Common myeloid progenitor, CD34-positive (primary cell): ENCODE measurements at regions not wholly inside any gene's neighbourhood (a gene's known extent, or its start where the extent isn't known, plus 50 kb on each side); places are given as distances from the start of the nearest gene placed in this dataset.

ENCODE experiments used
- CTCF ChIA-PET: fragments of 350-600 bp; sonication (Branson Sonifier 250); formaldehyde crosslinking; loops from one replicate; lab custom pipeline; 2021; ENCODE audit warnings: antibody characterized with exemption; lab: Charles Lee
- POLR2A ChIA-PET: fragments of 350-600 bp; sonication (Branson Sonifier 250); formaldehyde crosslinking; loops from one replicate; lab custom pipeline; 2021; ENCODE audit warnings: antibody characterized with exemption; lab: Charles Lee
- DNase-seq, 3 donors: peaks; one replicate each; pipeline versions ENCODE4 v3.0.0 to v3.0.0-alpha.2; 2013
- H3K27ac ChIP-seq, 2 experiments: 1 replicate in 1 of 2; 2 replicates in 1 of 2; pipeline ENCODE4 v1.7.0; 2013; ENCODE audit warnings: inconsistent platforms in 2 of 2, low read length in 2 of 2, mild to moderate bottlenecking in 2 of 2, low read depth in 1 of 2, moderate library complexity in 1 of 2; ENCODE audit not compliant: severe bottlenecking in 2 of 2, insufficient read depth in 1 of 2, poor library complexity in 1 of 2
- H3K27me3 ChIP-seq, 5 experiments: replicated peaks in 2 of 5; 1 replicate in 3 of 5; 2 replicates in 2 of 5; pipeline versions ENCODE4 v1.6.1 to v1.7.0; 2013; ENCODE audit warnings: low read length in 4 of 5, mild to moderate bottlenecking in 2 of 5, moderate library complexity in 2 of 5, inconsistent platforms in 1 of 5; ENCODE audit not compliant: insufficient read depth in 5 of 5, control insufficient read depth in 4 of 5
- H3K36me3 ChIP-seq, 4 experiments: 1 replicate in 2 of 4; 2 replicates in 2 of 4; pipeline versions ENCODE4 v1.6.1 to v1.7.0; 2013; ENCODE audit warnings: low read length in 3 of 4, control low read depth in 1 of 4, mild to moderate bottlenecking in 1 of 4; ENCODE audit not compliant: control insufficient read depth in 4 of 4, insufficient read depth in 4 of 4
- H3K4me1 ChIP-seq, 4 experiments: 1 replicate in 3 of 4; 2 replicates in 1 of 4; pipeline versions ENCODE4 v1.6.1 to v1.7.1; 2013; ENCODE audit warnings: low read length in 3 of 4, mild to moderate bottlenecking in 3 of 4, control low read depth in 1 of 4, inconsistent platforms in 1 of 4, moderate library complexity in 1 of 4; ENCODE audit not compliant: control insufficient read depth in 4 of 4, insufficient read depth in 4 of 4; ENCODE audit errors: control extremely low read depth in 1 of 4
- H3K4me3 ChIP-seq, 7 experiments: 1 replicate in 4 of 7; 2 replicates in 3 of 7; pipeline versions ENCODE4 v1.5.1 to v1.7.0; 2013; ENCODE audit warnings: mild to moderate bottlenecking in 7 of 7, low read length in 6 of 7, moderate library complexity in 6 of 7, inconsistent platforms in 2 of 7, low read depth in 2 of 7, control low read depth in 1 of 7; ENCODE audit not compliant: insufficient read depth in 4 of 7, control insufficient read depth in 1 of 7; ENCODE audit errors: extremely low read depth in 1 of 7
- H3K9me3 ChIP-seq, 5 experiments: 1 replicate in 4 of 5; 2 replicates in 1 of 5; pipeline versions ENCODE4 v1.6.1 to v1.7.1; 2013; ENCODE audit warnings: low read length in 4 of 5, mild to moderate bottlenecking in 2 of 5, inconsistent platforms in 1 of 5, low read depth in 1 of 5, moderate library complexity in 1 of 5; ENCODE audit not compliant: control insufficient read depth in 4 of 5, insufficient read depth in 2 of 5; ENCODE audit errors: control extremely low read depth in 1 of 5
- WGBS: methylation state at CpG from one replicate; pipeline ENCODE4 v1.1.5; 2013; ENCODE audit not compliant: insufficient coverage; 5-methylcytosine and 5-hydroxymethylcytosine counted together

DNA sequence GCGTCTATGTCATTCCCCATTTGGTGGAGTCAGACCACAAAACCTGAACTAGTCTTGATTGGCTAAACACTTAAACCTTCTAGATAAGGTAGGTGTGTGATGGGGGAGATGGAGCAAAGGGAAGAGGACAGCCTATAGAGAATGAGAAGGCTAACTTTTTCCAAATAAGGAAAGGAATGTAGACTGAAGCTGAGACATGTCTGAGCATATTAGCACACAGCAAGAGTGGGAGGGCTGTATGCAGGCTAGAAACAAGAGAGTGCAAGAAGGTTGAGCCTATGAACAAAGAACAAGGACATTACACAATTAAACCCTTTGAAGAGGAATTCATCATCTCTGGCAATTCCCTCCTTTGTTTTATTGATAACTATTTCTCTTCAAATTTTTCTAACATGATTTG, 89.2 kb upstream of the OLFM3 start:
- CTCF ChIA-PET: no interaction called here
- WGBS: no CpG with 5 or more reads among the region's 1 CpG

DNA sequence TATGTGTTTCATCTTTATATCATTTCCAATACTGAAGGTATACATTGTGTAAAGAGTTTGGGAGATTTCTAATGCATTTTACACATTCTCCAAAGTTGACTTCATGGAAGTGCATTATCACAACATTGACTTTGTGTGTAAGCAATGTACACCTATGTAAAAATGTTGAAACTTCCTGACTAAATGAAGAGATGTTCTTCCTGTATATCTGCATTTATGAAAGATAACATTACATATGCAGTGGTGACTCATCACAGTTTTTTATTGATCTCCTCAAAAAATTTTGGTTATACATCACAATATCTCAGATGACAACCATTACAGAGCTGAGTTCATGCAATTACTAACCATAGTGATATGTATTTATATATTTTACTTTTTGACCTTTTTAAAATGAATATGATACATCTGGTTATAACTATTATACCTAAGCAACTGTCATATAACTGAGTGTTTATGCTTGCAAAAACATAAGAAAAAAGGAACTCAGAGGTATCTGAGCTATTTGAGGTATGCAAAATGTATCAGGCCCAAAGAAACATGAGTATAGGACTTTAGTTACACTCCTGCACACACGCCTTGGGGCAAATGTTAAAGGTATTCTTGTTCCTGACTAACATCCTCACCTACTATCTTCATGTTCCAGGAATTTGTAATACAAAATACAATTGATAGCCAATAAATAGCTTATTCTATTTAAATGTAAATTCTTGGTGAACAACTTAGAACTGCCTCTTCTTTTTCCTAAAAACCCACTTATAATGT, 88.2 kb upstream of the OLFM3 start:
- Histone ChIP-seq H3K36me3 (no peaks in the 10 kb centered on the region), H3K27me3 (no peaks in the 10 kb centered on the region), H3K4me1 (no peaks in the 10 kb centered on the region), H3K9me3 (peaks cover 0 to 3% (median 0%) of the 10 kb centered on the region in 5 experiments), H3K4me3 (no peak overlapping the region), H3K27ac (no peak overlapping the region)
- ChIA-PET POLR2A (interaction anchor here (0.6 kb wide), 1 partner anchor 560 kb away, joined by 3 read pairs; no protein-coding TSS in a partner anchor), CTCF (no interaction called here)
- WGBS: 100% methylated on average over 1 of the region's 1 CpG
- no peak for DNase-seq

More for the DNA sequence above, 89.2 kb upstream of the OLFM3 start:
- Histone ChIP-seq H3K36me3 (no peaks in the 10 kb centered on the region), H3K9me3 (peaks cover 0 to 3% (median 0%) of the 10 kb centered on the region in 5 experiments), H3K27ac (no peak overlapping the region), H3K4me3 (no peak overlapping the region), H3K27me3 (no peaks in the 10 kb centered on the region), H3K4me1 (no peaks in the 10 kb centered on the region)
- POLR2A ChIA-PET: no interaction called here
- DNase-seq: no peak

DNA sequence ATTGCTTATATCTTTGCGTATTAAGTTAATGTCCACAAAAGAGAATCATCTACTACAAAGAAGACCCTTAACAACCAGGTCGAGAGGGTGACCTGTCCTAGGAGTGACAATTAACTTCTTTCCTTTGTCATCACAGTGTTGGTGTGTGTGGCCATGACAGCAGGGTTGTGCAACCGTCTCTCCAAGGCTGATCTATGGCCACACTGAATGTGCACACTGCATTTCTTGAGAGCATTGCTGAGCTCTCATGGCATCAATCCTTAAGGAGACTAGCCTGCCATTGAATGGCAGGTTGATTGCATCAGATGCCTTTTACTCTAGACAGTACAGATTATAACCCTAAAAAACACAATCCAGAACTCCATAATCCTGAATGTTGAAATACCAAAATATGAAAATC, 86.5 kb upstream of the OLFM3 start:
- Histone ChIP-seq H3K4me3 (no peak overlapping the region), H3K27ac (no peak overlapping the region), H3K9me3 (peaks cover 0 to 3% (median 0%) of the 10 kb centered on the region in 5 experiments), H3K27me3 (no peaks in the 10 kb centered on the region), H3K36me3 (no peaks in the 10 kb centered on the region), H3K4me1 (no peaks in the 10 kb centered on the region)
- 93% methylated on average over 3 of the region's 3 CpGs for WGBS
- DNase-seq: no peak
- POLR2A ChIA-PET: no interaction called here
- CTCF ChIA-PET: interaction anchor here (0.8 kb wide), 1 partner anchor 10 kb away, joined by 3 read pairs; no protein-coding TSS in a partner anchor

DNA sequence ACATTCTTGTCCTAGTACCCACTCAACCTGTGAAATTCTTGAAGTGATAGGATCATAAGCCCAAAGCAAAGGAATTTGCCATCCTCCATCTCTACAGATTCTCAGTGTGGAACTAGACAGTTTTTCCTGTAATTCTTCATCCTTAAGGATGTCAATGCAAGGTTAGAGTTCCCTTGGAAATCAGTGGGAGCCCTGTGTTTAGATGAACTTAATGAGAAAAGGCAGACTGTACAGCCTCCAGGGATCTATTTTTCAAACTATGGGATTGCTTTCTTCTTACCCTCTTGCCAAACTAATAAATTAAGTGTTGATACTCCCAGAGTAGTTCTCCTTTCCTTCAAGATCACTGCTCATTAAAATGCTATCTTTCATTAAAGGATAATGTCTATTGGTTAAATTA, 78.1 kb upstream of the OLFM3 start:
- ChIA-PET CTCF (no interaction called here), POLR2A (no interaction called here)
- no peaks in the 10 kb centered on the region for H3K27me3 ChIP-seq
- no peak for DNase-seq
- H3K9me3 ChIP-seq: peaks cover 0 to 3% (median 0%) of the 10 kb centered on the region in 5 experiments
- H3K36me3 ChIP-seq: no peaks in the 10 kb centered on the region
- H3K27ac ChIP-seq: no peak overlapping the region
- no peaks in the 10 kb centered on the region for H3K4me1 ChIP-seq
- H3K4me3 ChIP-seq: no peak overlapping the region

DNA sequence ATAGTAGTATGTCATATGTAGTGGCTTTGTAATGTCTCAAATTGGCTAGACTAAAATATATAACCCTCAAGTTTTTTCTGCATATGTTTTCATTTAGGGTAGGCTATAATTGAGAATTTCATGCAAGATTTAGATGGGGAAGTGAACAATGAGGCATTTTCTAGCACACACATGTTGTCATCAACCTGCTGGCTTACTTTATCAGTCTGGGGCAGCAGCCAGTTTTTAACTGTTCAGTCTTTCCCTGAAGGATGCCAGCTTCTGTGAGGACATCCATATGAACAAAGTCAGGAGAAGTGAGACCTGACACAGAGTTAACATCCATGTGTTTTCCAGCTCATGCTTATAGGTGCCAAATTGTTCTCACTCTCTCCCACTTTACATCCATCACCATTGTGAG, 74.7 kb upstream of the OLFM3 start:
- H3K4me3 ChIP-seq: no peak overlapping the region
- ChIA-PET CTCF (no interaction called here), POLR2A (no interaction called here)
- peaks cover 0 to 3% (median 0%) of the 10 kb centered on the region in 5 experiments for H3K9me3 ChIP-seq
- H3K4me1 ChIP-seq: no peaks in the 10 kb centered on the region
- DNase-seq: no peak
- H3K27me3 ChIP-seq: no peaks in the 10 kb centered on the region
- H3K27ac ChIP-seq: no peak overlapping the region
- H3K36me3 ChIP-seq: no peaks in the 10 kb centered on the region

DNA sequence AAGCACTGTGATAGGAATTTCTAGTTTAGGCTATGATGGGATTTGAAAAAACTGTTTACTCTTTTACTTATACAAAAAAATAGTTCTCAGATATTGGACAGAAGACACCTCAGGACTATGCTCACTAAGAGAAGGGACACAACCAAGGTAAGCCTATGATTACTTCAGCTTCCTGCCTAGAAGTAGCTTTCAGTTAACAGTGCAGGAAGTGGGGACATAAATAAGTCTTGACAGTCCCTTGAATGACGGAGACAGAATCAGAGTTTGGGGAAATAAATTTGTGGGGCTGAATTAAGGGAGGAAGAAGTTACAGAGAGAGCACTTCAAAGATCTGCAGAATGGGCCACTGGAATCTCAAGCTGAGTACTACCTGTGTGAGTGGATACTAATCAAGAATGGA, 53.8 kb upstream of the OLFM3 start:
- CTCF ChIA-PET: no interaction called here
- 0% methylated on average over 1 of the region's 1 CpG for WGBS
- POLR2A ChIA-PET: no interaction called here
- Histone ChIP-seq H3K27me3 (no peaks in the 10 kb centered on the region), H3K9me3 (no peaks in the 10 kb centered on the region), H3K36me3 (no peaks in the 10 kb centered on the region), H3K27ac (no peak overlapping the region), H3K4me1 (peaks cover 0 to 12% (median 0%) of the 10 kb centered on the region in 4 experiments), H3K4me3 (no peak overlapping the region)
- DNase-seq: peak; percentile 6 to 57 (median 24)

DNA sequence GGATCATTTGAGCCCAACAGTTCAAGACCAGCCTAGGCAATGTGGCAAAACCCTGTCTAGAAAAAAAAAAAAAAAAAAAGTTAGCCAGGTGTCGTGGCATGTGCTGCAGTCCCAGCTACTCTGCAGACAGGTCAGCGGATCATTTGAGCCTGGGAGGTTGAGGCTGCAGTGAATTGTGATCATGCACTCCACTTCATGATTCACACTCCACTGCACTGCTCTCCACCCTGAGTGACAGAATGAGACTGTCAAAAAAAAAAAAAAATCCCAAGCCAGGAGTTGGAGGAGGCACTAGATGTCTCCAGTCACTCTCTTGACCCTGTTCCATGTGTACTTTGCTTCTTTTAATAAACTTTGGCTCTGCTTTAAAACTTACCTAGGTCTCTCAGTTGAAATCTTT, 51.0 kb upstream of the OLFM3 start:
- no peaks in the 10 kb centered on the region for H3K9me3 ChIP-seq
- no peak overlapping the region for H3K27ac ChIP-seq
- DNase-seq: no peak
- CTCF ChIA-PET: no interaction called here
- no peaks in the 10 kb centered on the region for H3K36me3 ChIP-seq
- no CpG with 5 or more reads among the region's 2 CpGs for WGBS
- no peaks in the 10 kb centered on the region for H3K27me3 ChIP-seq
- POLR2A ChIA-PET: no interaction called here
- H3K4me1 ChIP-seq: peaks cover 0 to 12% (median 0%) of the 10 kb centered on the region in 4 experiments
- H3K4me3 ChIP-seq: no peak overlapping the region
